GM18907 (cell line): ENCODE measurements at regions not wholly inside any gene's neighbourhood (a gene's known extent, or its start where the extent isn't known, plus 50 kb on each side); places are given as distances from the start of the nearest gene placed in this dataset.
A peak's percentile ranks its signal among the peaks of the same experiment; 100 is the strongest.

Experiments used
- ATAC-seq: cut with Tn5 transposase; IDR thresholded peaks from one replicate; pipeline ENCODE4 v1.9.1; 2021; ENCODE audit warnings: mild to moderate bottlenecking, moderate library complexity; ENCODE audit not compliant: unreplicated experiment

DNA sequence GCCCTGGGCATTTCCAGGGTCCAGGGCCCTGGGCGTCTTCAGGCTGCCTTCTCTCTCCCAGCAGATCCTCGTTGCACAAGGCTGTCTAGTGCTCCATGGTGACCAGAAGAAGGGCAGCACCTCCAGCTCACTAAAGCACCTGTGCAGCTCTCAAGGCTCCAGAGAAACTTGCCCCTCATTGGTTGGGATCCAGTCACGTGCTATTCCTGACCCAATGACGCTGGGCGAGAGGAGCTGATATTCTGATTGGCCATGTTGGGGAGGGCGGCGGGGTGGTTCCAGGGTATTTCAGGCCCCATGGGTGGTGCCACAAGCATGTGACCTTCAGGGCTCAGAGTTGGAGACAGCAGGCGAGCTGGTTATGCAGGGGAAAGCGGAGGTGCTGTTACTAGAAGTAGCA lies 309.1 kb downstream of the TOX3 start:
- no peak for ATAC-seq

DNA sequence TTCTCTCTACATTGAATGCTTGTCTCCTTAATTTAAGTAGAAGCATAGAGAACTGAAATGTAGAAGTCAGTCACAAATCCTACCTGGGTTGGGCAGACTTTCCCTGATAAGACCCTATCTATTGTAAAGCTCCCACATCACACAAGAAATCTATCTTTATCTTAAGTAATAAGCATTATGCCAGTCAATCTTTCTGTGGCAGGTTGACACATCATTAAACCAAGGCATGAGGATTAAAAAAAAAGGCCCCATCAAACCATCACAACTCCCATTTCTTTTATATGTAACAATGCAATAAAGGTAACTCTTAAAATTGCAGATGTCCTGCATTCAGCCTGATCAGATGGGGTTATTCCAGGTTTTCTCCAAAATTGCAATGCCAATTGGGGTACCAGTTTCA lies 311.8 kb downstream of the TOX3 start:
- no peak for ATAC-seq

DNA sequence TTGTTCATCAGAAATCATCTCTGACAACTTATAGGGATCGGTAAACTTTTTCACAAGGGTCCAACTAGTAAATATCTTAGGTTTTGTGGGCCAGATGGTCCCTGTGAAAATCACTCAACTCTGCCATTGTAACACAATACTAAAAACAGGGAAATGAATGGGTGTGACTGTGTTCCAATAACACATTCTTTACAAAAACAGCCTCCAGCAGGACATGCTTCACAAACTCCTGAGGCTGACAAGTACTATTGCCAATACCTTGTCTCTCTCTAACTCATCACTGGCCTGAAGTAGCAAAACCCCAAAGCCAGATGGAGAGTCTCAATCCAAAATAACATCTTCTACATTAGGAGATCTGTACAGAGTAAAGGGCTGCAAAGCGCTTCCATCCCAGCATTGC lies 312.3 kb downstream of the TOX3 start:
- ATAC-seq = no peak

DNA sequence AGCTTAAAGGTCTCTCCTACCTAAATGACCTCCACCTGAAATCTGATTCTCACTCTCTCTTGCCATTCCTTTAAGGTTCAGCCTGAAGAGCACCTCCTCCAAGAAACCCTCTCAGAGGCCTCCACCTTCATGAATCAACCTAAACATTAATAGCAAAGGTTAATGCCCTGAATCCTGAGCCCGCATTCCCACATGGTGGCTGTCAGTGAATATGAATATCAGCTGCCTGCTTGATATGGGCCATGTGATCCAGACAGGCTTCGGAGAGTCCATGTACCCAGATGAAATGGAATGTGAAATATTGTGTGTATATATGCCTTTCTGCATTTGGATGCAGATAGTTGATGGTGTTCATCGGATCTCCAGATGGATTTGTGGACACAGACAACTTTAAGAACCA lies 317.5 kb downstream of the TOX3 start:
- ATAC-seq = no peak

DNA sequence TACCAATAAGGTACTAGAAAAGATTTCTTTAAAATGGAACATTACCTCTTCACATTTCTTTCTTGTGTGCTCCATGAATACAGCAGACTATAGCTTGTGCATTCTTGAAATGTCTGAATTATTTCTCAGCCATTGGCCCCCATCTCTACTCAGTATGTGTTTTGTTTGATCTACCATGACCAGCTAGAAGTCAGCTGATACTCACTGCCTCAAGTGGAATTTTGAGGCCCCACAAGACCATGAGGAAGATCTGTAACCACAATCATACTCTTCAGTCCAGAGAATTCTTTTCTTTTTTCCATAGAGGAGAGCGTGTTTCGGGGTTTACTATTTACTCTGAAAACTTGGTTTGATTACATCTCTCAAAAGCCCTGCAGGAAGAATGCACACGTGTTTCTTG lies 319.1 kb downstream of the TOX3 start:
- ATAC-seq = no peak

DNA sequence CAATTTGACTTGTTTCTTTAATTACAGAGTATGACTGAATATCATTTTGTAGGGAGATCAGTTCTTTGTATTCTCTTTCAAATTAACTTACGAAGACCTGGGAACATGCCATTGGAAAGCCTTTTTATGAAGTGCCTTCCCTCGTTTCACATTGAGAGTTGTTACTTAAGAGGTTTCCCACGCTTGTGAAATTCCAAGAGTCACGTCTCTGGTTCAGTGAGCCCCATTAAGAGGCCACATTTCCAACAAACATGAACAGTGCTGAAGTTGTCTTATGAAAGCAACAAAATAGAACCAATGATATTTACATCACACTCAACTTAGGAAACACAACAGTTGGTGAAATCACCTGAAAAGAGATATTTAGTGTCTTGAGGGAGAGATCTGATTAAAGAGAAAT lies 334.1 kb downstream of the TOX3 start:
- no peak for ATAC-seq

DNA sequence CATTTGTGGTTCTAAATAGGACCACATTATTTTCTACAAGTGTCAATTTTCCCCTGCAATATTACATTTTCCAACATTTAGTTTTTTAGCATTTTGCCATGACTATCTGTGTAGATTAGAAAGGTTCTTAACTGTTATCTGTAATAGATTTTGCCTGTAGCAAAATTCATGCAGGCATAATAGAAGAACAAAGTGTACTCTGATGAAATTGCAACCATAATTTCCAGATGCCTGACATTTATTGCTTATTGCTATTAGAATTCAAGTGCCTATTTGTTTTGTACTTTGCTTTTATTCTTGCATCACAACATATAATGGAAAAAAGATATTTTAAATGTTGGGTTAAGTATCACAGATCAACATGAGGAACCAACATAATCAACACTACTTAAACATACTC lies 337.7 kb downstream of the TOX3 start:
- ATAC-seq = no peak

DNA sequence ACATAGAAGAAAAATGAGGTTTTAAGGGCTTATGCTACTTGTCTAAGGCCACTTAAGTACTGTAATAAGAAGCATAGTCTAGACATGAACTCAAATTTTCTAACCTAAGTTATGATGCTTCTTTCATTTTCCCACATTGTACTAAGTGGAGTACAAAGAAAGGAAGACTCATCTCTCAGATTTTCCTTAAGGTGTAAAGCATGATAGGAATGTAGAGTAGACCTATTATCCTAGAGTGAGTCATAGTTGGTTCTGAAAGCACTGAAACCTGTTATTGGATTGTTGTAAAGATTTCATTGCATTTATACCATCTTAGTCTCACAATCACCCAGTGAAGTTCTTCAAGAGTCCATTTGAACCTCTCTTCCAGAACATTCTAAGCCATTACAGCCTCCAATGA lies 343.8 kb downstream of the TOX3 start:
- ATAC-seq = no peak

DNA sequence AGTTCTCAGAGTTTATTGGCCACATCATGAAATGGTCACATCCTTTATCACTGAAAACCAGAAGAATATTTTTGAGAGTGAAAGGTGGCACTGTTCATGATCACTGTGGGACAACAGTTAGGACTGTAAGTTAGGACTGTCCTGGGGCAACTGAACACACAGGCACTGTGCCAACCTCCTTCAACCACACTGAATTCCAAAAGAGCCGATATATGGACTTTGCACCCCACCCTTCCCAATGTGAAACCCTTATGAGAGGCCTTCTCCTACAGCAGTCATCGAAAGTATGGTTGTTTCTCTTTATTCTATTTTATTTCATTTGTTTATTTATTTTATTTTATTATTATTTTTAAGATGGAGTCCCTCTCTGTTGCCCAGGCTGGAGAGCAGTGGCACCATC lies 353.5 kb downstream of the TOX3 start:
- ATAC-seq = no peak

DNA sequence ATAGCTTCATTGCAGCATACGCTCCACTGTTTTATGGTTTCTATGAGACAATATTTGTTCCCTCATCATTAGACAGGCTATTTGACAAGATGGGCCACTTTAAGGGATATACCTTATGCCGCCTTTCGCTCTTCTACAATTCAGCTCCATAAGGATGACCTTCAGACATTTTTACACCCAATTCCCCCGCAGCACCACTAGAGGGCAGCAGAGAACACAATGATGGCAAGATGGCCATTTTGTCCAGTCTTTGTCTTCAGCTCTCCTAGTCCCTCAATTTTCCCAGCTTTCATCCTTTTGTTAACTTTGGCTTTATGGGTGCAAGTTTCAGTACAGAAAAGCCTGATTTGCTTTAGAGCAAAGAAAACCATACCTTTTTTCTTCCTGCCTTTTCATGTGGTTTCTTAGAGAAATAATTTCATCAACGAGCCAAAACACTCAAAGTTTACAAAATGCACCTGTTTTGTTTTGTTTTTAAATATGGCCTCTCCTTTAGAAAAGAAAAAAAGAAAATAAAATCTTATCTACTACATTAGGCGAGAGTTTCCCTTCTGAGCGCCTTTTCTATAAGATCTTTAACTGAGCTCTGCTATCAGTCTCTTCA lies 355.3 kb downstream of the TOX3 start:
- ATAC-seq = peak; percentile 58

DNA sequence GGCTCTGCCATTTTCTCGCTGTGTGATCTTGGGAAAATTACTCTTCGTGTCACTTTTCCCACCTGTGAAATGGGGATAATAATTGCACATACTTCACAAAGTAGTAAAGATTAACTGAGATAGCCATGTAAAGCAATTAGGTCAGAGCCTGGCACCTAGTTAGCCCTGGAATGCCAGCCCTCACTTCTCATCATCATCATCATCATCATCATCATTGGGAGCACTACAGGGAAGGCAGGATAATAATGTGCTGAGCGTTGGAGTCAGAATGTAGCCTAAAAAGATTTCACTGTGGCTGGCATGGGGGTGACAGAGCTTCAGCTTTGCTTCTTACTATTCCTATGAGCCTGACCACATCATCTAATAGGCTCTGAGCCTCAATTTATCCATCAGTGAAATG lies 362.6 kb downstream of the TOX3 start:
- ATAC-seq = no peak

DNA sequence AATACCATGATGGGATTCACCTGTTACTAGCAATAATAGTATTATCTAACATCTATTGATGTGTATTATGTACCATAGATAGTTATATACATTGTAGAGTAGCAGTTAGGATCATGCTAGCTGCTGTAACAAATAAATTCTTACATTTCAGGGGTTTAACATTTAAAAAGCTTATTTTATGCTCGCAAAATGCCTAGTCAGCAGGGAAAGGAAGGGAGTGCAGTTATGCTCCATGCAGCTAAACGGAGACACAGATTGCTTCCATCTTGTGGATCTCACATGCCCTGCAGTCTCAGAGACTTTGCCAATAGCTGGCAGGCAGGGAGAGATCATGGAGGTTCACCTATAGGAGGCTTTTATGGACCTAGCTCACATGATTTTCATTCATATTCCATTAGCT lies 364.1 kb downstream of the TOX3 start:
- no peak for ATAC-seq

DNA sequence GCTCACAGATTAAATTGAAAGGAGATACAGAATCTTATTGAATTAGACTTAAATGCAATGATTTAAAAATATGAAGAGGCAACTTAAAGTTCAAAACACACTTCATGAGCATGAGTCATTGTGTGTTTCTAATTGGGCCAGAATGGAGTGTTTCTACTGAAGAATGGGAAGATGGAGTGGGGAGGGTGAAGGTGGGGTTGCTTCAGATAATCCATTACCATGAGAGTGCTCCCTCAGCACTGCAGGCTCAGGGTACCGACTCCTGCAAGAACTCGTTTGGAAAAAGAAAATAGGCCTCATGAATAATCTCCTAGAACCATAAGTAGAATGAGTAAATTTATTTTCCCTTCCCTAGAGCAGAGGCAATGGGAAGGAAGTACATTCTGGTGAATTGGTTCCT lies 372.8 kb downstream of the TOX3 start:
- no peak for ATAC-seq

DNA sequence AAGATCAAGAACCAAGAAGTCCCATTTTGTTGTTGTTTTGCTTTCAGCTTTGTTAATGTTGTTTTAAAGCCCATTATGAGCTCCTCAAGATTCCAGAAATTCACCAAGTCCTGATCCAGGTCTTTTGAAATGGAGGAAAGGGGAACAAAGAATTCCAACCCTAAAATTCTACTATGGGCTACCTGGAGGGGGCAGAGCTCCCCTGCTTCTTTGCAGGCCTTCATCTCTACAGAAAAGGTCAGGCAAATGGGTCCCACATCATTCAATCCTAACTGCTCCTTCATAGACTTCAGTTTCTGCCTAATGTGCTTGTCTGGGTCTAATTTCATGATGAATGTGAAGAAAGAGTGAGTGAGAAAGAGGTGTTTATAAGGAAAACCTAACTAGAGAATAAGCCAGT lies 375.5 kb downstream of the TOX3 start:
- ATAC-seq = no peak

DNA sequence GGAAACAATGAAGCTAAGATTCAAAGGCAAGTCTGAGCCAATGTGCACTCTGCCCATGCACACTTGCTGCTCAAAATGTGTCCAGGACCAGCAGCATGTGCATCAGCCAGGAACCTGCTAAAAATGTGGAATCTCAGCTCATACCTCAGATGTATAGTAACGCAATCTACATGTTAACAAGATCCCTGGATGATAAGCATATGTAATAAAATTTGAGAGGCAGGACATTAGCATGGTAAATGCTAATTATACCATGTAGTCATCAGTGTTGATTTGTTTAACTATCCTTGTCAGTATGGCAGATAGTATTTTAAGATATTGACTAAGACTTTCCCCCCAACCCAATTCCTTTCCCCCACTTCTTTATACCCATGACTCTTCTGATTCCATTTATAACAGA lies 379.6 kb downstream of the TOX3 start:
- ATAC-seq = no peak

DNA sequence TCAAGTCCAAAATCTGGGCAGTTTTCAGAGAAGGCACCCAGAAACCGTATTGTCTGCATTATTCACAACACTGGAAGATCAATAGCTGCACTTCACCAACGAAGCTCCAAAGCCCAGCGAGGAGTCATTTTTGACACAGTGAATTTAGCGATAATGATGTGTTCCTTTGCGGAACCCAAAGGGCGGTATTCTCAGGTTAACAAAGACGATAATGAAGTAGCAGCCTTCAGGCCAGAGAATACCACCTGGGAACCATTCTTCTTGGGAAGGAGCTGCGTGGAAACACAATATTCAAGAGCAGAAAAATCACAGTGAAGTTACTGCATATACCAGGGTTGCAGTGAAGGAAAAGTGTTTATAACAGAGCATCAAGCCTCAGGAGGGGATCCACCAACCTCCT lies 381.0 kb downstream of the TOX3 start:
- no peak for ATAC-seq

DNA sequence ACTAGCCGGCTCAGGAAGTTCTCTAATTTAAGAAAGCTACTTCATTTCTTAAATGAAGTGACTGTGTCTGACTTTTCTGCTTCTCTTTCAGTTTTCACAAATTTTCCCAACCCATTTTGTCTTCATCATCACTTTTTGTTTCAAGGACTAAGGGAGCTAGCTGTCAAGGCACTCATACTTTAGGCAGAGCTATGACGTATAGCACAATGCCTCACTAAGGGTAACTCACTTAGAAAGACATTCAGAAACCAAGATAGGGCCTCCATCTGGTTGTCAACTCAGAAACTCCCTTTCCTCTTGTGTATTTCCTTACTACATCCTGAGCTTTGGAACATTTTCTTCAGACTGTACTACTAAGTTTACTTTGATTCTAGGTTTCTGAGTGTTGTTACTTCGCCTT lies 397.9 kb downstream of the TOX3 start:
- ATAC-seq = no peak

DNA sequence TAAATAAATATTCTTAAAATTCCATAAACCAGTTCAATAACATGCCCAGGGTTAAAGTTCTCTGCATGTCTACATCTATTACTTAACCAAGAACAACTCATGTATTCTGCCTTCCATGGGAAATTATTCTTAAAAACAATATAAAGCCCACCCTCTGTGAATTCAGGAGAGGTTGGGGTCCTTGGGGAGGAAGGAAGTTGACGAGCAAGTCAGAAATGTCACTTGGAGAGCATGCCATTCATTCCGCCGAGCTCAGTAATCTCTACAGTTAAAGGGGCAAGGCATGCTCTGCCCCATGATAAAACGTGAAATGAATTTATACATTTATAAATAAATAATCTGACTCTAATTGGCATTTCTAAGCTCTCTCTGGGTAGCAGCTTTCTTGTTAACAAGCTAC lies 405.1 kb downstream of the TOX3 start:
- no peak for ATAC-seq

DNA sequence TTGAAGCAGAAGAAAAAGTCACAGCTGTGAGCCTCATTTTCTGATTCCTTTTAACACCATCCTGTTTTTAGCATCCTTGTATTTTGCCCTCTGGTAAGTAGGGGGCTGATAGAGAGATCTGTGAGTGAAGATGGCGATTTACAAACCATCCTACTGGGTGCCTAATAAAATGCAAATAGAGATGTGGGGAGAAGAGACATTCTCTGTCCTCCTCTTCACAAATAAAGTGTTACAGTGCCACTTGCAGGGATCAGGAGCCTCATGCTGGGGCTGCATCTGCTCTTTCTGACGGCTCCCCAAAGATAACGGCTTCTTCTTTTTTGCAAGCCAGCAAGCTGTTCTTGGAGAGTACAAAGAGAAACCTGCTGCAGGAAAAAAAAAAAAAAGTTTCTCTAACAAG lies 418.6 kb downstream of the TOX3 start:
- no peak for ATAC-seq

DNA sequence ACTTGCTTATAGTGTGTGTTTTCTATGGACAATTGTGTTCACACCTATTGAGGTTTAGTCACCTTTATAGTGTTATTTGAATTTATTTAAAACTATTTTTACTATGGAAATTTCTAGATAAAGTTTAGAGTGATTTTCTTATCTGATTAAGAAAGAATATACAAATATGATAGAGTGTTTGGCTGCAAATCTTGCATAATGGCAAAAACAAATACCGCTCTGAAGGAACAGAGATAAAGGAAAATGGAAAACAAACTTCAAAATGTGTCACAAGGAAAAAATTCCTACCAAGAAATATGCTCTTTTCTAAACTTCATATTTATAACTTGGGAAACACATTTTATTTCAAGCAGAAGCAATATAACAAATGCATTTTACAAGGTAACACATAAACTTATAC lies 423.1 kb downstream of the TOX3 start:
- no peak for ATAC-seq

DNA sequence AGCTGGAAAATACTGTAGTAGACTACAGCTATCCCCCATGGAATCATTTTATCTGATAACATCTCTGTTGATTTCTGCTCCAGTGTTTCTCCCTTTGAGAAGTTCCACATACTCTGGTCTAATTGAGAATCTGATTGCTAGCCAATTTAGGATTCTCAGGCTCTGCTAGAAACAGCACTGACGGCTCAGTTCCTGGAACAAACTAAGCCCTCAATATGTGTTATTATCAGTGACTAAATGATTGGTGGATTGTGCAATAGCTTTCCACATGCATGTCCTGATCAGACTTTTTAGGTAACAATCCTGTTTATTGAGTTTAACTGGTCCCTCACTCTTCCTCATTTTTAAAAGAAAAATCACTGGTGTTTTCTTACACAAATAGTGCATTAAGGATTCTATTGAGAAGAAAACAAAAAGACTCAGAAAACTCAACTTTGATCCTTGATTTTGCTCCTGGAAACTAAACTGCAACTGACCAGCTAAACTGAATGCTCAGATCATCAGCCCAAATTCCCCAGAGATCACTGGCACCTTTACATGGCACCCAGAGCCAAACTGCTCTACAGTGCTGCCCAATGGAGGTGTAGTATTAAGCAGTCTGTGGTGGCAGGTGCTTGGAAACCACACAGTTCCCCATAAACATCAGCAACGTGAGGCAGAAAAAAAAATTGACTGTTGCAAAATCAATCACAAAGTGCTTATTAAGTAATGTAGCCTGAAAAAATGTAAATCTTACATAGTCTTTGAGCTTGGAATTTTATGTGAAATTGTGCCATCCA lies 423.7 kb downstream of the TOX3 start:
- no peak for ATAC-seq

DNA sequence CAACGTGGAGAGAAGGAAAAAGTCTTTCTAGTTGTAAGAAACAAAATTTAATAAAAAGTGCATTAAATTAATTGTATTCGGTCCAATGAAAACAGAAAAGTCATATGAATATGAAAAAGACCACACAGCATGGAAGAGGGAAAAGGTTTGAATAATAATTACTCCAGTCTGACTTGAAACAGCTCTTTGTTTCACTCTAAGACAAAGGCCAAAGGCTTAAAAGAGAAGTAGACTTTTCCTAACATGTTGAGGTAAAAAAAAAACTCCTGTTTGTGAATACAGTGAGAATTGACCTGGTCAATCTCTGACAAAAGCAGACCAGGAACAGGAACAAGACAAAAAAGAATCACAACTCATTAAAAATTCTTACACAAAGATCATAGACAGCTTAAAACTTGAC lies 429.8 kb downstream of the TOX3 start:
- ATAC-seq = no peak

DNA sequence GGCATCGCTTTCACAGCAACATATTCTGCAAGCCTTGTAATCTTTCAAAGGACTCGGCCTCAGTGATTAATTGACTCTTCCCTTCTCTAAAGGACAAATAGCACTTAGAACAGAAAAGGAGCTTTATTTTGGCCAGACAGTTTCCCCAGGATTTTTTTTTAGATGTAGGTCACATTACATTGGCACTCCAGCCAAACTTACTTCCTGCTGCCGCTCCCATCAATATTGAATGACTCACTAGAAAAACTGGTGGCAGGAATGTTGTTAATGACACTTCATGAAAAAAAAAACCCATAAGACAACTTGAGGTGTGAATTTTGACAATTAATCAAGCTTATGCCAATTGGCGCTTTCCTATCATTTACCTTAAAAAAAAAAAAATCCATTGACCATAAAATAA lies 432.6 kb downstream of the TOX3 start:
- no peak for ATAC-seq
